ENCODE measurements at regions not wholly inside any gene's neighbourhood (a gene's known extent, or its start where the extent isn't known, plus 50 kb on each side); places are given as distances from the start of the nearest gene placed in this dataset.

DNA sequence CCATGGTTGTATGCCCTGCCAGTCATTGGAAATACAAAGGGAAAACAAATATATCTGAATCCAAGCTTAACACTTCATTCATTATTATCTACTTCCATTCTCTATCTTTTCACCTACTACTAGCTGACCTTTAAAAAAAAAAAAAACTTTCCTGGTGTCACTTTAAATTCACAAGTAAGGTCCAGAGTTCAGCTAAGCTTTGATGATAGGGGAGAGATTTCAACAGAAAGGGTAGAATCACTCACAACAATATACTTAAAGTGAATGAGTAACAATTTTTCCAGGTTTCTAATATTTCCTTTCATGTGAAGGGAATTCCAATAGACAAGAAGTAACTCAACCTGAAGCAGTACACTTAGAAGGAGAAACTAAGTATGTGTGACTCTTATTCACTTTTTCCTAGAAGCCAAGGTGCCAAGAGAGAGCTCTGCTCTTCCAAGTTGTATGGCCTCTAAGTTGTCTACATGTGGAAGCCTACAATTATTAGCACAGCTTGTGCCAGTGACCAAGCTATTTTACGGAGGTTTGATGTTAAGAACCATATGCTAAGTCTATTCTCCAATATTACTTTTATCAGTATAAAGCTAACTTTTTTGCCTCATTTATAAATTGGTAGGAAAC, 371.7 kb downstream of the TENT5A start:
- TF ChIP-seq, protein P1, sequence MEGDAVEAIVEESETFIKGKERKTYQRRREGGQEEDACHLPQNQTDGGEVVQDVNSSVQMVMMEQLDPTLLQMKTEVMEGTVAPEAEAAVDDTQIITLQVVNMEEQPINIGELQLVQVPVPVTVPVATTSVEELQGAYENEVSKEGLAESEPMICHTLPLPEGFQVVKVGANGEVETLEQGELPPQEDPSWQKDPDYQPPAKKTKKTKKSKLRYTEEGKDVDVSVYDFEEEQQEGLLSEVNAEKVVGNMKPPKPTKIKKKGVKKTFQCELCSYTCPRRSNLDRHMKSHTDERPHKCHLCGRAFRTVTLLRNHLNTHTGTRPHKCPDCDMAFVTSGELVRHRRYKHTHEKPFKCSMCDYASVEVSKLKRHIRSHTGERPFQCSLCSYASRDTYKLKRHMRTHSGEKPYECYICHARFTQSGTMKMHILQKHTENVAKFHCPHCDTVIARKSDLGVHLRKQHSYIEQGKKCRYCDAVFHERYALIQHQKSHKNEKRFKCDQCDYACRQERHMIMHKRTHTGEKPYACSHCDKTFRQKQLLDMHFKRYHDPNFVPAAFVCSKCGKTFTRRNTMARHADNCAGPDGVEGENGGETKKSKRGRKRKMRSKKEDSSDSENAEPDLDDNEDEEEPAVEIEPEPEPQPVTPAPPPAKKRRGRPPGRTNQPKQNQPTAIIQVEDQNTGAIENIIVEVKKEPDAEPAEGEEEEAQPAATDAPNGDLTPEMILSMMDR (IDR thresholded peaks at IDR 0.05), result no peak
- no peak for TF ChIP-seq ZFX (IDR thresholded peaks at IDR 0.05; ENCODE audit: borderline replicate concordance)

All from 22Rv1 (cell line).